Panc1 (cell line): ENCODE measurements at regions not wholly inside any gene's neighbourhood (a gene's known extent, or its start where the extent isn't known, plus 50 kb on each side); places are given as distances from the start of the nearest gene placed in this dataset.

ENCODE experiments used
- ATAC-seq: fragments of 200-7000 bp; cut with Tn5 transposase; 2 replicates; pipeline ENCODE4 v1.9.1; 2020; ENCODE audit warnings: mild to moderate bottlenecking, moderate library complexity
- BruUV-seq: library from RNA; stranded (reverse); fragments of 400-500 nt; replicated peaks from 2 replicates; lab custom pipeline; 2021; lab: Mats Ljungman, UMichigan
- CTCF ChIA-PET: fragments of 300-600 bp; sonication (Branson Sonifier 250); formaldehyde crosslinking; loops from one replicate; lab custom pipeline; 2022; ENCODE audit warnings: antibody characterized with exemption; lab: Charles Lee
- POLR2A ChIA-PET: fragments of 300-600 bp; sonication (Branson Sonifier 250); formaldehyde crosslinking; loops from one replicate; lab custom pipeline; 2022; ENCODE audit warnings: antibody characterized with exemption; lab: Charles Lee
- DNase-seq: peaks from one replicate; pipeline ENCODE4 v3.0.0-alpha.2; 2010; ENCODE audit warnings: low read depth, low spot score
- H3K27ac ChIP-seq: 2 replicates; pipeline ENCODE4 v1.5.1; 2011; ENCODE audit warnings: mild to moderate bottlenecking, low read length, inconsistent platforms
- H3K27me3 ChIP-seq: fragments of 200-500 bp; sonication (Bioruptor generic); 2 replicates; pipeline ENCODE4 v1.6.0; 2014; ENCODE audit warnings: low read length, inconsistent platforms; ENCODE audit not compliant: control insufficient read depth, insufficient read depth
- H3K36me3 ChIP-seq: fragments of 200-500 bp; sonication (Bioruptor generic); 2 replicates; pipeline ENCODE4 v1.5.1; 2014; ENCODE audit warnings: inconsistent platforms, mild to moderate bottlenecking, low read length, moderate library complexity; ENCODE audit not compliant: control insufficient read depth, insufficient read depth
- H3K4me1 ChIP-seq: 2 replicates; pipeline ENCODE4 v1.5.1; 2011; ENCODE audit warnings: inconsistent platforms, mild to moderate bottlenecking, low read length, moderate library complexity; ENCODE audit not compliant: control insufficient read depth, insufficient read depth
- H3K4me3 ChIP-seq, 2 experiments: 2 replicates each; pipeline ENCODE4 v1.5.1; 2011 to 2012; ENCODE audit warnings: low read depth in 2 of 2, low read length in 2 of 2, mild to moderate bottlenecking in 2 of 2, inconsistent platforms in 1 of 2, moderate library complexity in 1 of 2
- H3K9me3 ChIP-seq: fragments of 200-500 bp; sonication (Bioruptor generic); 2 replicates; pipeline ENCODE4 v1.5.1; 2014; ENCODE audit warnings: low read depth, mild to moderate bottlenecking, inconsistent platforms, low read length, moderate library complexity; ENCODE audit not compliant: control insufficient read depth, insufficient read depth
- POLR2AphosphoS5 ChIP-seq: IDR thresholded peaks from 2 replicates; pipeline ENCODE4 v1.6.1; 2012; ENCODE audit warnings: mild to moderate bottlenecking, low read depth, low read length, moderate library complexity
- SIN3A ChIP-seq: IDR thresholded peaks from 2 replicates; pipeline ENCODE4 v1.6.1; 2012; ENCODE audit warnings: low read depth, mild to moderate bottlenecking, low read length, moderate library complexity, borderline replicate concordance; ENCODE audit not compliant: insufficient read depth
- TCF7L2 ChIP-seq: IDR thresholded peaks from 2 replicates; pipeline ENCODE4 v1.6.1; 2011; ENCODE audit warnings: mild to moderate bottlenecking, low read depth, low read length, inconsistent platforms
- in situ Hi-C: cut with HindIII; loops from 2 replicates; pipeline ENCODE4 v1.10.0; 2016; ENCODE audit warnings: low sequenced_read_pairs, low pct_unique_long_range_greater_than_20kb
- intact Hi-C: fragments of 100-400 bp; cut with micrococcal nuclease; formaldehyde crosslinking; loops from one replicate; pipeline ENCODE4 v1.10.0; 2022; ENCODE audit not compliant: unreplicated experiment
- TF ChIP-seq, protein P1 (sequence below): fragments of 450-650 bp; IDR thresholded peaks from 2 replicates; pipeline ENCODE4 v1.5.1; 2017; ENCODE audit warnings: mild to moderate bottlenecking
- TF ChIP-seq, protein P2 (sequence below), 2 experiments: IDR thresholded peaks; 2 replicates each; pipeline ENCODE4 v1.6.1; 2011 to 2012; ENCODE audit warnings: low read depth in 2 of 2, control low read depth in 1 of 2, low read length in 1 of 2, mild to moderate bottlenecking in 1 of 2, moderate library complexity in 1 of 2; ENCODE audit not compliant: insufficient read depth in 1 of 2

DNA sequence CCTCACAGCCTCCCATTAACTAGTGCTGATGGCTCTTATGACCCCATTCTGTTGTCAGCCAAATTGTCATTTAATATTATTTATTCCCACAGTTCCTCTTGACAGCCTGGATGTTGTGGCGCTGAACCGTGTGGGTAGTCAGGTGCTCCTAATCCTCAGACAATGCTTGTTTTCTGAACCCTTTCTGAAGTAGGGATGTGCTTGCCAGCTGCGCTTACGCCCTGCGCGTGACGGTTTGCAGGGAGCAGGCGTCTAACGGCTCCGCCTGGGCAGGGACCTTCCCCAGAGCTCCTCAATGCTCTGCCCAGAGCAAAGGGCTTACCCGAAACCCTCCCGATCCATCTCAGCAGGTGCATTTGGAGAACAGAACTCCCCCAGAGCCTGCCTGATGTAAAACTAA lies 358.2 kb upstream of the MYT1L start:
- peaks cover 21% of the 10 kb centered on the region for H3K27me3 ChIP-seq
- no peaks in the 10 kb centered on the region for H3K9me3 ChIP-seq
- ChIA-PET POLR2A (no interaction called here), CTCF (no interaction called here)
- ATAC-seq (no peak), DNase-seq (no peak)
- BruUV-seq = no TSS peak
- no peak overlapping the region for H3K27ac ChIP-seq
- H3K36me3 ChIP-seq = no peaks in the 10 kb centered on the region
- TF ChIP-seq, protein P1, sequence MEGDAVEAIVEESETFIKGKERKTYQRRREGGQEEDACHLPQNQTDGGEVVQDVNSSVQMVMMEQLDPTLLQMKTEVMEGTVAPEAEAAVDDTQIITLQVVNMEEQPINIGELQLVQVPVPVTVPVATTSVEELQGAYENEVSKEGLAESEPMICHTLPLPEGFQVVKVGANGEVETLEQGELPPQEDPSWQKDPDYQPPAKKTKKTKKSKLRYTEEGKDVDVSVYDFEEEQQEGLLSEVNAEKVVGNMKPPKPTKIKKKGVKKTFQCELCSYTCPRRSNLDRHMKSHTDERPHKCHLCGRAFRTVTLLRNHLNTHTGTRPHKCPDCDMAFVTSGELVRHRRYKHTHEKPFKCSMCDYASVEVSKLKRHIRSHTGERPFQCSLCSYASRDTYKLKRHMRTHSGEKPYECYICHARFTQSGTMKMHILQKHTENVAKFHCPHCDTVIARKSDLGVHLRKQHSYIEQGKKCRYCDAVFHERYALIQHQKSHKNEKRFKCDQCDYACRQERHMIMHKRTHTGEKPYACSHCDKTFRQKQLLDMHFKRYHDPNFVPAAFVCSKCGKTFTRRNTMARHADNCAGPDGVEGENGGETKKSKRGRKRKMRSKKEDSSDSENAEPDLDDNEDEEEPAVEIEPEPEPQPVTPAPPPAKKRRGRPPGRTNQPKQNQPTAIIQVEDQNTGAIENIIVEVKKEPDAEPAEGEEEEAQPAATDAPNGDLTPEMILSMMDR = no peak
- TF ChIP-seq SIN3A (no peak), POLR2AphosphoS5 (no peak), TCF7L2 (no peak)
- TF ChIP-seq, protein P2, sequence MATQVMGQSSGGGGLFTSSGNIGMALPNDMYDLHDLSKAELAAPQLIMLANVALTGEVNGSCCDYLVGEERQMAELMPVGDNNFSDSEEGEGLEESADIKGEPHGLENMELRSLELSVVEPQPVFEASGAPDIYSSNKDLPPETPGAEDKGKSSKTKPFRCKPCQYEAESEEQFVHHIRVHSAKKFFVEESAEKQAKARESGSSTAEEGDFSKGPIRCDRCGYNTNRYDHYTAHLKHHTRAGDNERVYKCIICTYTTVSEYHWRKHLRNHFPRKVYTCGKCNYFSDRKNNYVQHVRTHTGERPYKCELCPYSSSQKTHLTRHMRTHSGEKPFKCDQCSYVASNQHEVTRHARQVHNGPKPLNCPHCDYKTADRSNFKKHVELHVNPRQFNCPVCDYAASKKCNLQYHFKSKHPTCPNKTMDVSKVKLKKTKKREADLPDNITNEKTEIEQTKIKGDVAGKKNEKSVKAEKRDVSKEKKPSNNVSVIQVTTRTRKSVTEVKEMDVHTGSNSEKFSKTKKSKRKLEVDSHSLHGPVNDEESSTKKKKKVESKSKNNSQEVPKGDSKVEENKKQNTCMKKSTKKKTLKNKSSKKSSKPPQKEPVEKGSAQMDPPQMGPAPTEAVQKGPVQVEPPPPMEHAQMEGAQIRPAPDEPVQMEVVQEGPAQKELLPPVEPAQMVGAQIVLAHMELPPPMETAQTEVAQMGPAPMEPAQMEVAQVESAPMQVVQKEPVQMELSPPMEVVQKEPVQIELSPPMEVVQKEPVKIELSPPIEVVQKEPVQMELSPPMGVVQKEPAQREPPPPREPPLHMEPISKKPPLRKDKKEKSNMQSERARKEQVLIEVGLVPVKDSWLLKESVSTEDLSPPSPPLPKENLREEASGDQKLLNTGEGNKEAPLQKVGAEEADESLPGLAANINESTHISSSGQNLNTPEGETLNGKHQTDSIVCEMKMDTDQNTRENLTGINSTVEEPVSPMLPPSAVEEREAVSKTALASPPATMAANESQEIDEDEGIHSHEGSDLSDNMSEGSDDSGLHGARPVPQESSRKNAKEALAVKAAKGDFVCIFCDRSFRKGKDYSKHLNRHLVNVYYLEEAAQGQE (IDR thresholded peaks at IDR 0.05; ENCODE audit: insufficient read depth in 1 of 2, low read depth in 2 of 2, low read length in 1 of 2) = no peak
- intact Hi-C loops (no loop called here), in situ Hi-C loops (no loop called here)
- no peak overlapping the region for H3K4me3 ChIP-seq
- H3K4me1 ChIP-seq = no peaks in the 10 kb centered on the region

DNA sequence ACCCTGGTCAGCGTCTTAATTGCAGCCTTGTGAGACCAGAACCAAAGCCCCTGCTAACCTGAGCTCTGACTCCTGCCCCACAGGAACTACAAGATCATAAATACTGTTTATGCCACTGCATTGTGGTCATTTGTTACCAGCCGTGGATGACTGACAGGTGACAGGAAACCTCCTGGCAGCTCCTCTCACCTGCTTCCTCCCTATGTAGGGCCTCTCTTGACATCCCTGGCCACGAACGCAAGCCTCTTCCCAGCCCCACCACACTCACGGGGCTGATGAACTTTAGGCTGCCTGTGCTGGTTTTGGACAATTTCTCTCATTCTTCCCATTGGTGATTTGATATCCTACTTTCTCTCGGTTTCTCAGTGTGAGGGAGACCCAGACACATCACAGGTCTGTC lies 357.2 kb upstream of the MYT1L start:
- in situ Hi-C loops = no loop called here
- ATAC-seq = no peak
- Histone ChIP-seq H3K36me3 (no peaks in the 10 kb centered on the region), H3K27me3 (peaks cover 19% of the 10 kb centered on the region), H3K4me3 (no peak overlapping the region), H3K27ac (no peak overlapping the region), H3K9me3 (no peaks in the 10 kb centered on the region), H3K4me1 (no peaks in the 10 kb centered on the region)
- CTCF ChIA-PET = no interaction called here
- TF ChIP-seq POLR2AphosphoS5 (no peak), SIN3A (no peak)
- TF ChIP-seq, protein P1 = no peak
- POLR2A ChIA-PET = no interaction called here
- intact Hi-C loops = no loop called here
- BruUV-seq = no TSS peak
- DNase-seq = no peak
